WTC11 (cell line): ENCODE measurements at regions not wholly inside any gene's neighbourhood (a gene's known extent, or its start where the extent isn't known, plus 50 kb on each side); places are given as distances from the start of the nearest gene placed in this dataset.

Experiments used
- ATAC-seq: fragments of 200-7000 bp; cut with Tn5 transposase; 2 replicates; pipeline ENCODE4 v1.10.0; 2021; ENCODE audit warnings: mild to moderate bottlenecking, moderate library complexity
- CTCF ChIA-PET: fragments of 300-600 bp; sonication (Branson Sonifier 250); formaldehyde crosslinking; loops from one replicate; lab custom pipeline; 2021; ENCODE audit warnings: antibody characterized with exemption; lab: Charles Lee
- POLR2A ChIA-PET: fragments of 350-600 bp; sonication (Branson Sonifier 250); formaldehyde crosslinking; loops from one replicate; lab custom pipeline; 2021; ENCODE audit warnings: antibody characterized with exemption; lab: Charles Lee
- DNase-seq: peaks from one replicate; pipeline ENCODE4 v3.0.0; 2021; ENCODE audit warnings: low spot score
- H3K27ac Mint-ChIP-seq: 2 replicates; pipeline ENCODE4 v1.8.0; 2021; ENCODE audit warnings: mixed read lengths
- H3K27me3 Mint-ChIP-seq: 2 replicates; pipeline ENCODE4 v1.8.0; 2021; ENCODE audit warnings: low read depth, mild to moderate bottlenecking, moderate library complexity, mixed read lengths
- H3K36me3 Mint-ChIP-seq: 2 replicates; pipeline ENCODE4 v1.8.0; 2021; ENCODE audit warnings: mixed read lengths
- H3K4me1 Mint-ChIP-seq: 2 replicates; pipeline ENCODE4 v1.8.0; 2022; ENCODE audit warnings: mixed read lengths
- H3K4me3 Mint-ChIP-seq: 2 replicates; pipeline ENCODE4 v1.8.0; 2021; ENCODE audit warnings: mild to moderate bottlenecking, moderate library complexity, mixed read lengths
- H3K9me3 Mint-ChIP-seq: 2 replicates; pipeline ENCODE4 v1.8.0; 2021; ENCODE audit warnings: mixed read lengths
- AFF4 ChIP-seq: sonication (generic); formaldehyde crosslinking; IDR thresholded peaks from 2 replicates; pipeline ENCODE4 v1.8.1; 2023; ENCODE audit warnings: mild to moderate bottlenecking, missing genetic modification reagents, borderline replicate concordance
- EMX1 ChIP-seq: fragments of 250-450 bp; sonication (Bioruptor Pico); IDR thresholded peaks from 2 replicates; pipeline ENCODE4 v1.8.0; 2021; ENCODE audit warnings: mild to moderate bottlenecking
- FOXK1 ChIP-seq: sonication (generic); formaldehyde crosslinking; IDR thresholded peaks from 2 replicates; pipeline ENCODE4 v1.8.0; 2022; ENCODE audit warnings: mild to moderate bottlenecking, moderate library complexity, missing genetic modification reagents
- IRF1 ChIP-seq: sonication (generic); formaldehyde crosslinking; IDR thresholded peaks from 2 replicates; pipeline ENCODE4 v1.8.0; 2023; ENCODE audit warnings: missing genetic modification reagents
- MLX ChIP-seq: sonication (generic); formaldehyde crosslinking; IDR thresholded peaks from 2 replicates; pipeline ENCODE4 v1.8.1; 2023; ENCODE audit warnings: mild to moderate bottlenecking, missing genetic modification reagents, moderate library complexity
- NFE2L1 ChIP-seq: sonication (generic); formaldehyde crosslinking; IDR thresholded peaks from 2 replicates; pipeline ENCODE4 v1.8.1; 2023; ENCODE audit warnings: missing genetic modification reagents
- NR2C2 ChIP-seq: sonication (generic); formaldehyde crosslinking; IDR thresholded peaks from 2 replicates; pipeline ENCODE4 v1.8.0; 2022; ENCODE audit warnings: mild to moderate bottlenecking, missing genetic modification reagents
- NR3C1 ChIP-seq: sonication (generic); formaldehyde crosslinking; conservative IDR thresholded peaks from 2 replicates; pipeline ENCODE4 v1.8.1; 2023; ENCODE audit warnings: low read depth, mild to moderate bottlenecking, missing genetic modification reagents
- SMAD3 ChIP-seq: sonication (generic); formaldehyde crosslinking; IDR thresholded peaks from 2 replicates; pipeline ENCODE4 v1.8.0; 2022; ENCODE audit warnings: missing genetic modification reagents, mild to moderate bottlenecking, borderline replicate concordance
- SOX15 ChIP-seq: fragments of 250-450 bp; sonication (Bioruptor Pico); IDR thresholded peaks from 2 replicates; pipeline ENCODE4 v1.9.0; 2021; ENCODE audit warnings: mild to moderate bottlenecking
- TEAD1 ChIP-seq: sonication (generic); formaldehyde crosslinking; IDR thresholded peaks from 2 replicates; pipeline ENCODE4 v1.8.0; 2022; ENCODE audit warnings: mild to moderate bottlenecking, missing genetic modification reagents
- ZNF121 ChIP-seq: sonication (generic); formaldehyde crosslinking; IDR thresholded peaks from 2 replicates; pipeline ENCODE4 v1.8.0; 2023; ENCODE audit warnings: missing genetic modification reagents
- TF ChIP-seq, protein P1 (sequence below): fragments of 250-450 bp; sonication (Bioruptor Pico); IDR thresholded peaks from 2 replicates; pipeline ENCODE4 v2.1.2; 2022; ENCODE audit warnings: mild to moderate bottlenecking, moderate library complexity
- TF ChIP-seq, protein P2 (sequence below): fragments of 250-450 bp; sonication (Bioruptor Pico); IDR thresholded peaks from 2 replicates; pipeline ENCODE4 v1.8.0; 2021; ENCODE audit warnings: mild to moderate bottlenecking
- TF ChIP-seq, protein P3 (sequence below): sonication (generic); formaldehyde crosslinking; IDR thresholded peaks from 2 replicates; pipeline ENCODE4 v1.8.1; 2023; ENCODE audit warnings: mild to moderate bottlenecking, moderate library complexity, missing genetic modification reagents
- TF ChIP-seq, protein P4 (sequence below): sonication (generic); formaldehyde crosslinking; IDR thresholded peaks from 2 replicates; pipeline ENCODE4 v1.8.0; 2023; ENCODE audit warnings: mild to moderate bottlenecking, missing genetic modification reagents
- TF ChIP-seq, protein P5 (sequence below): fragments of 250-450 bp; sonication (Bioruptor Pico); IDR thresholded peaks from 2 replicates; pipeline ENCODE4 v1.9.0; 2021; ENCODE audit warnings: mild to moderate bottlenecking
- TF ChIP-seq, protein P6 (sequence below): sonication (generic); formaldehyde crosslinking; IDR thresholded peaks from 2 replicates; pipeline ENCODE4 v1.8.1; 2023; ENCODE audit warnings: mild to moderate bottlenecking, missing genetic modification reagents

GRCh38 chr1:4563586-4563985 is 90.8 kb upstream of the AJAP1 start (continued):
- TF ChIP-seq NR3C1 (CRISPR knock-in tag) (no peak), SOX15 (no peak), IRF1 (CRISPR knock-in tag) (no peak), EMX1 (CRISPR knock-in tag) (no peak), TEAD1 (CRISPR knock-in tag) (no peak), NR2C2 (CRISPR knock-in tag) (no peak), ZNF121 (CRISPR knock-in tag) (no peak)
- TF ChIP-seq, protein P1, sequence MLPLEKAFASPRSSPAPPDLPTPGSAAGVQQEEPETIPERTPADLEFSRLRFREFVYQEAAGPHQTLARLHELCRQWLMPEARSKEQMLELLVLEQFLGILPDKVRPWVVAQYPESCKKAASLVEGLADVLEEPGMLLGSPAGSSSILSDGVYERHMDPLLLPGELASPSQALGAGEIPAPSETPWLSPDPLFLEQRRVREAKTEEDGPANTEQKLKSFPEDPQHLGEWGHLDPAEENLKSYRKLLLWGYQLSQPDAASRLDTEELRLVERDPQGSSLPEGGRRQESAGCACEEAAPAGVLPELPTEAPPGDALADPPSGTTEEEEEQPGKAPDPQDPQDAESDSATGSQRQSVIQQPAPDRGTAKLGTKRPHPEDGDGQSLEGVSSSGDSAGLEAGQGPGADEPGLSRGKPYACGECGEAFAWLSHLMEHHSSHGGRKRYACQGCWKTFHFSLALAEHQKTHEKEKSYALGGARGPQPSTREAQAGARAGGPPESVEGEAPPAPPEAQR: no peak
- TF ChIP-seq, protein P2, sequence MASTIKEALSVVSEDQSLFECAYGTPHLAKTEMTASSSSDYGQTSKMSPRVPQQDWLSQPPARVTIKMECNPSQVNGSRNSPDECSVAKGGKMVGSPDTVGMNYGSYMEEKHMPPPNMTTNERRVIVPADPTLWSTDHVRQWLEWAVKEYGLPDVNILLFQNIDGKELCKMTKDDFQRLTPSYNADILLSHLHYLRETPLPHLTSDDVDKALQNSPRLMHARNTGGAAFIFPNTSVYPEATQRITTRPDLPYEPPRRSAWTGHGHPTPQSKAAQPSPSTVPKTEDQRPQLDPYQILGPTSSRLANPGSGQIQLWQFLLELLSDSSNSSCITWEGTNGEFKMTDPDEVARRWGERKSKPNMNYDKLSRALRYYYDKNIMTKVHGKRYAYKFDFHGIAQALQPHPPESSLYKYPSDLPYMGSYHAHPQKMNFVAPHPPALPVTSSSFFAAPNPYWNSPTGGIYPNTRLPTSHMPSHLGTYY: no peak

- peaks cover 9% of the 10 kb centered on the region for H3K27me3 Mint-ChIP-seq
- no peak overlapping the region for H3K27ac Mint-ChIP-seq
- DNase-seq (no peak), ATAC-seq (no peak)
- no peaks in the 10 kb centered on the region for H3K4me1 Mint-ChIP-seq
- peaks cover 87% of the 10 kb centered on the region for H3K9me3 Mint-ChIP-seq
- ChIA-PET CTCF (no interaction called here), POLR2A (no interaction called here)
- H3K36me3 Mint-ChIP-seq: peaks cover 80% of the 10 kb centered on the region
- no peak overlapping the region for H3K4me3 Mint-ChIP-seq
- TF ChIP-seq, protein P3, sequence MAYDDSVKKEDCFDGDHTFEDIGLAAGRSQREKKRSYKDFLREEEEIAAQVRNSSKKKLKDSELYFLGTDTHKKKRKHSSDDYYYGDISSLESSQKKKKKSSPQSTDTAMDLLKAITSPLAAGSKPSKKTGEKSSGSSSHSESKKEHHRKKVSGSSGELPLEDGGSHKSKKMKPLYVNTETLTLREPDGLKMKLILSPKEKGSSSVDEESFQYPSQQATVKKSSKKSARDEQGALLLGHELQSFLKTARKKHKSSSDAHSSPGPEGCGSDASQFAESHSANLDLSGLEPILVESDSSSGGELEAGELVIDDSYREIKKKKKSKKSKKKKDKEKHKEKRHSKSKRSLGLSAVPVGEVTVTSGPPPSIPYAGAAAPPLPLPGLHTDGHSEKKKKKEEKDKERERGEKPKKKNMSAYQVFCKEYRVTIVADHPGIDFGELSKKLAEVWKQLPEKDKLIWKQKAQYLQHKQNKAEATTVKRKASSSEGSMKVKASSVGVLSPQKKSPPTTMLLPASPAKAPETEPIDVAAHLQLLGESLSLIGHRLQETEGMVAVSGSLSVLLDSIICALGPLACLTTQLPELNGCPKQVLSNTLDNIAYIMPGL (CRISPR knock-in tag): no peak
- TF ChIP-seq NFE2L1: no peak
- TF ChIP-seq SMAD3 (CRISPR knock-in tag): no peak
- no peak for TF ChIP-seq FOXK1
- no peak for TF ChIP-seq MLX (CRISPR knock-in tag)
- TF ChIP-seq, protein P4, sequence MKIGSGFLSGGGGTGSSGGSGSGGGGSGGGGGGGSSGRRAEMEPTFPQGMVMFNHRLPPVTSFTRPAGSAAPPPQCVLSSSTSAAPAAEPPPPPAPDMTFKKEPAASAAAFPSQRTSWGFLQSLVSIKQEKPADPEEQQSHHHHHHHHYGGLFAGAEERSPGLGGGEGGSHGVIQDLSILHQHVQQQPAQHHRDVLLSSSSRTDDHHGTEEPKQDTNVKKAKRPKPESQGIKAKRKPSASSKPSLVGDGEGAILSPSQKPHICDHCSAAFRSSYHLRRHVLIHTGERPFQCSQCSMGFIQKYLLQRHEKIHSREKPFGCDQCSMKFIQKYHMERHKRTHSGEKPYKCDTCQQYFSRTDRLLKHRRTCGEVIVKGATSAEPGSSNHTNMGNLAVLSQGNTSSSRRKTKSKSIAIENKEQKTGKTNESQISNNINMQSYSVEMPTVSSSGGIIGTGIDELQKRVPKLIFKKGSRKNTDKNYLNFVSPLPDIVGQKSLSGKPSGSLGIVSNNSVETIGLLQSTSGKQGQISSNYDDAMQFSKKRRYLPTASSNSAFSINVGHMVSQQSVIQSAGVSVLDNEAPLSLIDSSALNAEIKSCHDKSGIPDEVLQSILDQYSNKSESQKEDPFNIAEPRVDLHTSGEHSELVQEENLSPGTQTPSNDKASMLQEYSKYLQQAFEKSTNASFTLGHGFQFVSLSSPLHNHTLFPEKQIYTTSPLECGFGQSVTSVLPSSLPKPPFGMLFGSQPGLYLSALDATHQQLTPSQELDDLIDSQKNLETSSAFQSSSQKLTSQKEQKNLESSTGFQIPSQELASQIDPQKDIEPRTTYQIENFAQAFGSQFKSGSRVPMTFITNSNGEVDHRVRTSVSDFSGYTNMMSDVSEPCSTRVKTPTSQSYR (CRISPR knock-in tag): no peak
- TF ChIP-seq AFF4: no peak
- no peak for TF ChIP-seq NR2C2 (CRISPR knock-in tag)
- TF ChIP-seq, protein P5, sequence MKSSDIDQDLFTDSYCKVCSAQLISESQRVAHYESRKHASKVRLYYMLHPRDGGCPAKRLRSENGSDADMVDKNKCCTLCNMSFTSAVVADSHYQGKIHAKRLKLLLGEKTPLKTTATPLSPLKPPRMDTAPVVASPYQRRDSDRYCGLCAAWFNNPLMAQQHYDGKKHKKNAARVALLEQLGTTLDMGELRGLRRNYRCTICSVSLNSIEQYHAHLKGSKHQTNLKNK: no peak
- TF ChIP-seq, protein P6, sequence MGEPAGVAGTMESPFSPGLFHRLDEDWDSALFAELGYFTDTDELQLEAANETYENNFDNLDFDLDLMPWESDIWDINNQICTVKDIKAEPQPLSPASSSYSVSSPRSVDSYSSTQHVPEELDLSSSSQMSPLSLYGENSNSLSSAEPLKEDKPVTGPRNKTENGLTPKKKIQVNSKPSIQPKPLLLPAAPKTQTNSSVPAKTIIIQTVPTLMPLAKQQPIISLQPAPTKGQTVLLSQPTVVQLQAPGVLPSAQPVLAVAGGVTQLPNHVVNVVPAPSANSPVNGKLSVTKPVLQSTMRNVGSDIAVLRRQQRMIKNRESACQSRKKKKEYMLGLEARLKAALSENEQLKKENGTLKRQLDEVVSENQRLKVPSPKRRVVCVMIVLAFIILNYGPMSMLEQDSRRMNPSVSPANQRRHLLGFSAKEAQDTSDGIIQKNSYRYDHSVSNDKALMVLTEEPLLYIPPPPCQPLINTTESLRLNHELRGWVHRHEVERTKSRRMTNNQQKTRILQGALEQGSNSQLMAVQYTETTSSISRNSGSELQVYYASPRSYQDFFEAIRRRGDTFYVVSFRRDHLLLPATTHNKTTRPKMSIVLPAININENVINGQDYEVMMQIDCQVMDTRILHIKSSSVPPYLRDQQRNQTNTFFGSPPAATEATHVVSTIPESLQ: no peak
- TF ChIP-seq IRF1 (CRISPR knock-in tag): no peak
These were observed 90.4 kb upstream of the AJAP1 start for GRCh38 chr1:4564051-4564450.
